ENCODE measurements at regions not wholly inside any gene's neighbourhood (a gene's known extent, or its start where the extent isn't known, plus 50 kb on each side); places are given as distances from the start of the nearest gene placed in this dataset.

GRCh38 chr6:23176883-23177282, 607.5 kb downstream of the HDGFL1 start:
- H3K9me3 ChIP-seq: no peaks in the 10 kb centered on the region
- 75 to 83% methylated on average over 11 of the region's 11 CpGs for WGBS, 2 donors
- DNase-seq (no peak), ATAC-seq (no peak)
- intact Hi-C loops (cut with DNase I): no loop called here
- no peaks in the 10 kb centered on the region for H3K36me3 ChIP-seq (replicated peaks in 1 of 2; ENCODE audit: insufficient read depth in 1 of 2, low read depth in 2 of 2)
- no peak for TF ChIP-seq CTCF (IDR thresholded peaks at IDR 0.05)
- no peak for TF ChIP-seq POLR2A (IDR thresholded peaks at IDR 0.05)
- H3K27me3 ChIP-seq: no peaks in the 10 kb centered on the region
- no peak overlapping the region for H3K4me3 ChIP-seq
- no peak overlapping the region for H3K27ac ChIP-seq
- peaks cover 6% of the 10 kb centered on the region for H3K4me1 ChIP-seq

- no peaks in the 10 kb centered on the region for H3K27me3 ChIP-seq
- intact Hi-C loops (cut with DNase I): no loop called here
- no peak for ATAC-seq
- H3K9me3 ChIP-seq: no peaks in the 10 kb centered on the region
- DNase-seq: no peak
- no peaks in the 10 kb centered on the region for H3K36me3 ChIP-seq (replicated peaks in 1 of 2; ENCODE audit: insufficient read depth in 1 of 2, low read depth in 2 of 2)
- no peak overlapping the region for H3K4me3 ChIP-seq
- no peak overlapping the region for H3K27ac ChIP-seq
- H3K4me1 ChIP-seq: peaks cover 6% of the 10 kb centered on the region
- 54 to 67% methylated on average over 1 of the region's 1 CpG for WGBS, 2 donors
- TF ChIP-seq POLR2A (IDR thresholded peaks at IDR 0.05) (no peak), CTCF (IDR thresholded peaks at IDR 0.05) (no peak)
Observed at GRCh38 chr6:23177806-23178205, 608.4 kb downstream of the HDGFL1 start.

DNA sequence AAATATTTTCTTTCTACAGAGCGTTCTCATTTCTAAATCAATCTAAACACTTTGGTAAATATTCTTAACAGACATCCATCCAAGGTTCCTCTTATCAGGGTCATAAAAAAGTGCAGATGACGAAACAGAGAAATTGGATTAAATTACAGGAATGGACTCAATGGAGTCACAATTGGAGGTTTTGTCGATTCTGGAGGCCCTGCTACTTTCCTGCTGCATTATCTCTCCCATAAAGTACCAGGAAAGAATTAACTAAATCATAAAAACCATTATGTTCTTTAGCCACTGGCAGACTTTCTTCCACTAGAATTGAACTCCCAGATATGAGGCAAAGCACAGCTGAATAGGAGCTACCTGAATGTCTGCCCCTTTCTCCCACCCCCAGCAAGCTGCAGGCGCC, 610.6 kb downstream of the HDGFL1 start:
- Histone ChIP-seq H3K4me3 (no peak overlapping the region), H3K27ac (no peak overlapping the region), H3K27me3 (no peaks in the 10 kb centered on the region), H3K4me1 (peaks cover 6% of the 10 kb centered on the region), H3K36me3 (replicated peaks in 1 of 2; ENCODE audit: insufficient read depth in 1 of 2, low read depth in 2 of 2) (no peaks in the 10 kb centered on the region), H3K9me3 (no peaks in the 10 kb centered on the region)
- intact Hi-C loops (cut with DNase I): no loop called here
- WGBS, 2 donors: 72 to 79% methylated on average over 4 of the region's 4 CpGs
- TF ChIP-seq CTCF (IDR thresholded peaks at IDR 0.05) (no peak), POLR2A (IDR thresholded peaks at IDR 0.05) (no peak)
- ATAC-seq: no peak
- DNase-seq: no peak

DNA sequence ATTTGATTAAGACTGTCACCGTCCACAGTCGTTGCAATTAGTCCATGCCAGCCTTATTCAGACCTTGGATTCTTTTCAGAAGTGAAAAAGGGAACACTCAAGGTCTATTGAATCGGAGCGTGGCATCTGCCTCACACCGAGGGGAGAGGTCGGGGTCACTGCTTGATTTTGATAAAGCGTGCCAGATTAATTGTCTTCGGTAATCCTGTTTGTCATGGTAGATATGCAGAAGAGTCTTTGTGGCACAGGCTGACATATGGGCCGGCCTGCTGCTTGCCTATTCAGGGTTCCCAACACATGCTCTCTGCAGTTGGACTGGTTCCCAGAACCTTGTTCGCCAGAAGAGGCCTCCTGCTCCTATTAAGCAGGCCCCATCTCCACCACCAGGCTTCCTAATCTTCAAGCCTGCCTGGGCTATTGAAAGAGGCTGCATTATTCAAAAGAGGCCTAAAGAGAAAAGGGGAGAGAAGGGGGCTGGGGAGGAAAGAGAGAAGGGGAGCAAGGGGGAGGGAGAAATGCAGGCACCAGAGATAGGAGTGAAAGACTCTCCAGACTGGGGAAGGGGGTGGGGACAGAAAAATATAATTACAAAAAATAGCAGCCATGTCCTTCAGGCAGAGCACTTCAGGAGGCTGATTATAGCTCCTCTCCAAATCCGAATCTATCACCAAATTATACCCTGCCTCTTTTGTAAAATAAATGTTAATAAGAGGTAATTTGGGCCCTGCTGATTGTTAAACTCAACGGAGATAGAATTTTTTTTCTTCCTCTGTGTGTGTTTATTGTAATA, 611.3 kb downstream of the HDGFL1 start:
- Histone ChIP-seq H3K27me3 (no peaks in the 10 kb centered on the region), H3K27ac (no peak overlapping the region), H3K9me3 (no peaks in the 10 kb centered on the region), H3K36me3 (replicated peaks in 1 of 2; ENCODE audit: insufficient read depth in 1 of 2, low read depth in 2 of 2) (no peaks in the 10 kb centered on the region), H3K4me3 (no peak overlapping the region), H3K4me1 (peaks cover 6% of the 10 kb centered on the region)
- peak; percentile 45 for ATAC-seq
- 26 to 33% methylated on average over 12 of the region's 12 CpGs for WGBS, 2 donors
- intact Hi-C loops (cut with DNase I): no loop called here
- peak; percentile 30 to 68 (median 62) for DNase-seq
- TF ChIP-seq CTCF (IDR thresholded peaks at IDR 0.05) (peak in 1 of 7 experiments; percentile 11), POLR2A (IDR thresholded peaks at IDR 0.05) (no peak)
